HG03469 (cell line): ENCODE measurements at regions not wholly inside any gene's neighbourhood (a gene's known extent, or its start where the extent isn't known, plus 50 kb on each side); places are given as distances from the start of the nearest gene placed in this dataset.
A peak's percentile ranks its signal among the peaks of the same experiment; 100 is the strongest.
"Not testable (repeated sequence)": the region's sequence is repeated elsewhere in the genome, so short reads cannot be mapped to it uniquely, and the experiment has no call there.

ENCODE experiments used
- ATAC-seq: cut with Tn5 transposase; IDR thresholded peaks from one replicate; pipeline ENCODE4 v1.9.1; 2021; ENCODE audit warnings: mild to moderate bottlenecking, moderate library complexity, moderate number of reproducible peaks; ENCODE audit not compliant: unreplicated experiment

DNA sequence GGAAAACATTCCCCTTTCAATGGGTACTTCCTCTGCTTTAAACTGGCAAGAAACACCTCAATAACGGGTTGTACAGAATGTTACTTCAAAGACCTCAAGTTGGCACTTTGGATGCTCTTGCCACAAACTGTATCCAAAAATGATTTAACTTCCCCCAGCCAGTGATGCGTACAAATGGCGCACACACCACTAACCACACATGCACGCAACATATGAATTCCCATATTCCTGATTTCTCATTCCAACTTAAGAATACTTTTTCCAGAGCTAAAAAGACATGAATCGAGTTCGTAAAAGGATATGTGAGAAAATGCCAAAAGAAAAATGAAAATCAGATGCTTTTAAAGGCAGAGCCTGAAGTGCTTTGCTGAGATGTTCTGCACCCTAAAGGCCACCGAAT lies 388.0 kb upstream of the PIK3R1 start:
- ATAC-seq = no peak

GRCh38 chr5:67824852-67825251 lies 390.7 kb upstream of the PIK3R1 start:
- ATAC-seq = no peak

DNA sequence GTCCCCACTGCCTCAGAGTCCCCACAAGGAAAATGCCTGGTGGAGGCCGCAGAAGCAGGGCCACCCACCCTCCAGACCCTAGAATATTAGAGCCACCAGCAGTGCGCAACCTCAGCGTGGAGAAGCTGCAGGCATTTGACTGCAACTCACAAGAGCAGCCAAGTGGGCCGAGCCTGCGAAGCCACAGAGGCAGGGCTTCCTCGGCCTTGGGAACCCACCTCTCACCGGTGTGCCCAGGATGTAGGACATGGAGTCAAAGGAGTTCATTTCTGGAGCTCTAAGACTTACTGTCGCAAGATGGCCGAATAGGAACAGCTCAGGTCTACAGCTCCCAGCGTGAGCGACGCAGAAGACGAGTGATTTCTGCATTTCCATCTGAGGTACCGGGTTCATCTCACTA lies 397.9 kb upstream of the PIK3R1 start:
- ATAC-seq = no peak

GRCh38 chr5:67816456-67816855 lies 399.1 kb upstream of the PIK3R1 start:
- ATAC-seq = no peak

DNA sequence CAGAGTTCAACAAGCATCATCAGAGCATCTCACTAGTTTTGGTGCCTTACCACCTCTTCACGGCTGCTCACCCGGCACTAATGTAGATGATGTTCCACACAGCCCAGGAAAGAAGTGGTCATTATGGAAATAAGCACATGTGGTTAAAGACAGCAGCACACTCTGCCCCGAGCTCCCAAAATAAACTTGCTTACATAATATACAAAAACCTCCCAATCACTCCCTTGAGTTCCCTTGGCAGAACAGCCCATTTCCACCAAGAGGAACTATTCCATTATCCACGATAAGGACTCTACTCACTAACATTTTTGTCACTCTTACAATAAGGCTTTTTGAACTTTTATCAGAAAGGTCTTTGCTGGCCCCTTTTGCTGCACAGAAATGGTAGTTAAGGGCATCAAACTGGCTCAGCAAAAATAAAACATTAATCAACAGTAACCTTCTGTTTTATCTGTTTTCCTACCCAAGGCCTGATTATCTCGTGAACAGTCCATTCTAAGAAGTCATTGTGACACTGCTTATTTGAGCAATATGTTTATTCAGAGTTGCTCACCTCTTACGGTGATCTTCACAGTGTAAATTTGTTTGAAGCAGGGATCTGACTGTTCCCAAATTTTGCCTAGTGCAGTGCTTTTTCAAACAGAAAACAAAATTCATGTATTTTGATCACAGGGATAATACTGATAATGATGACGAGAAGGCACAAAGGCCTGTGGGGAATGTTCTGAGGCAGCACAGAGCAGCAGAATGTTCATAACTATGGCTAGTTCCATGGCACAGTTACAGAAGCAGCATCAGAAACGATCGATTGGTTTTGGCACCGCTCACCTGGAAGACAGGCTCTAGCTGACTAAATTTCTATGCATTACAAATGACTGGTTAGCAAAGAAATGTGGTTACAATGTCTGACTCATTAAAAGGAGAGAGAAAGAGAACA lies 399.8 kb upstream of the PIK3R1 start:
- no peak for ATAC-seq

GRCh38 chr5:67814569-67815311 lies 400.8 kb upstream of the PIK3R1 start:
- no peak for ATAC-seq

DNA sequence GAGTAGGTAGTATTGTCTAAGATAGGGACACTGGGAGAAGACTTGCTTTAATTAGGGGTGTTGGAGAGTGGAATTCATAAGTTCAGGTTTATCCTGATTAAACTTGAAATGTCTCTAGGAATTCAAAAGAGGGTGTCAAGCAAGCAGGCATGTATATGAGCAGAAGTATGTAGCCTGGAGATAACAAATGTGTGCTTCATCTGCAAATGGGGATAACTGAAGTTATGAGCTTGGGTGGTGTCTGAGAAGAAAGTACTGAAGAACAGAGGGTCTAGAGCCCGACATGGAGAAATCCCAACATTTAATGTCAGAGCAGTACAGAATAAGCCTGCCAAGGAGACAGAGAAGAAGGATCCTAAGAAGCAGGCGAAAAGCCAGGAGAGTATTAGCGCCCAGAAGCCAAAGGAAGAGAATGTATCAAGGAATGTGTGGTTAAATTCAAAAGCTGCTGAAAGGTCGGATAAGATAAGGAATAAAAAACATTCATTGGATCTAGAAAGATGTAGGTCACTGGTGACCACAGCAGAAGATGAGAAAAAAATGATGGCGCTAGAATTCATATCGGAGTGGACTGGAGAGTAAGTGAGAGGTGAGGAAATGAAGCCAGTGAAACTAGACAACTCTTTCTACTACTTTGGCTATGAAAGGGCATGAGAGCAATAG lies 401.5 kb upstream of the PIK3R1 start:
- no peak for ATAC-seq

DNA sequence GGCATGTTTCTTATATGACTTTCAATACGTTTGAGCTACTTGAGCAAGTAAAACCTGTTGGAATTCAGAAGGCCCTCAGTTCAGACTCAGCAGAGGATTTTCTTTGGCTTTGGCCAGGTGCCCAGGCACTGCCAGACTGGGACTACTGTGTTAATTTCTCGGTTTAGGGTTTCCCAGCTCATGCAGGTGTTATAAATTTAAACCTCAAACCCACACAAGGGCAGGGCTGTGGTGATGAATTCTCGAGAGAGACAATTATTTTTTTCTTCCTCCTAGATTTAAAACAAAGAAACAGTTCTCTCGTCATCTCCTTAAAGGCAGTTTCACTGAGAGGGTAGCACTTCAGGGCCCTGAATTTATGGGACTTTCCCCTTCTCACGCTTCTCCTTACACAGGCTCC lies 406.0 kb upstream of the PIK3R1 start:
- ATAC-seq = peak; percentile 48

DNA sequence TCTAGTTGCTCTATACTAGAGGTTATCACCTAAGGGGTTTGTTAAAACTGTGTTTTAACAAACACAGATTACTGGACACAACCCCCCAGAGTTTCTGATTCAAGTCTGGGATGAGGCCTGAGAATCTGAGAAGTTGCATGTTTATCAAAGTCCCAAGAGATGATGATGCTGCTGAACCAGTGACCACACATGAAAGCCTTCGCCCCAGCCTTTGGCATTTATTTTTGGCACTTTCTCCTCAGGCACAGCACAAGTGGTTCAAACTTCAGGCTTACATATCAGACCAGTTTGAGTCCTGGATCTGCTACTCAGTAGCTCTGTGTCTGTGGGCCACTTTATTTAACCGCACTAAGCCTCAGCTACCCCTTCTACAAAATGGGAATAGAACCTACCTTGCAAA lies 407.2 kb upstream of the PIK3R1 start:
- no peak for ATAC-seq

DNA sequence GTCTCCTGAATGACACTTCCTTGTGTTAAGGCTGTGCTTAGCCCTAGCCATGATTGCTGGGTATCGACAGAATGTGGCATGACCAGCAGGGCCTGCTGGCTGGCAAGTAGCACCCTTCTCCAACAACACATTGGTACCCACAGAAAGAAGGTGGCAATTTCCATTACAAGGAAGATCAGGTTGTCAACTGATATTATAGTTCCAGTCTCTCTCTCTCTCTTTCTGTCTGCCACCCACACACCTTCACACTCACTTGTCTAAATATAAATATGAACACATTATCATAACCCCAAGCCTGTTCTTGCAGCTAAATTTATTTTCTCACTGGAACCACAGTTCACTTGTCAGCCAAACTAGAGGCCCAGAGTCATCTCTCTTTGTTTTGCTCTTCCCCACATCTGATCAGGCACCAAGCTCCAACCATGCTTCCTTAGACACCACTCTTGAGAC lies 408.1 kb upstream of the PIK3R1 start:
- peak; percentile 53 for ATAC-seq

- peak; percentile 11 for ATAC-seq
Observed at GRCh38 chr5:67806654-67807438, 408.7 kb upstream of the PIK3R1 start.

GRCh38 chr5:67805666-67806348 lies 409.7 kb upstream of the PIK3R1 start:
- ATAC-seq = no peak

GRCh38 chr5:67802766-67803165 lies 412.8 kb upstream of the PIK3R1 start:
- ATAC-seq = peak; percentile 41

GRCh38 chr5:67799732-67800234 lies 415.8 kb upstream of the PIK3R1 start:
- no peak for ATAC-seq

- not testable (repeated sequence) for ATAC-seq
Observed at GRCh38 chr5:67798470-67798869, 417.1 kb upstream of the PIK3R1 start.

DNA sequence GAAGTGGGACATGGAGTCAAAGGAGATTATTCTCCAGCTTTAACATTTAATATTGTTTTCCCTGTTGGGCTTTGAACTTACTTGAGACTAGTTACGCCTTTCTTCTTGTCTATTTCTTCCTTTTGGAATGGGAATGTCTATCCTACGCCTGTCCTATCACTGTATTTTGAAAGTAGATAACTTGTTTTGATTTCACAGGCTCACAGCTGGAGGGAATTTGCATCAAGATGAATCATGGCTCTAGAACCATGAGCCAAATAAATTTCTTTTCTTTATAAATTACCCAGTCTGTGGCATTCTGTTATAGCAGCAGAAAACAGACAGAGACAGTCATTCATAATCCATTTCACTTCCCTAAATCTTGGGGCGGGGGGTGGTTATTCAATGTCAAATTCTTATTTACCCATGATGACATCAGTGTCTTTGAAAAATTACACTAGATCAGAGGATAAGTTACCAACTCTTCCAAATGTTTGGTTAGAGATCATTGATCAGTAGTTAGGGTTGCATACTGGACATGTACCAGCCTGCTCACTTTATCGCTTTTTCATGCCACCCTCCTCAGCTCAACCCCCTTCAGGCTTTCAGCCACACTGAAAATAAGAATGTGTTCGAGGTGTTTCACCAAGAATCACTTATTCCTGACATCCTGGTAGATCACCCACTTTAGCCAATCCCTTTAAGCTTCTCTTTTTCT lies 419.6 kb upstream of the PIK3R1 start:
- ATAC-seq = no peak

GRCh38 chr5:67793966-67794365 lies 421.6 kb upstream of the PIK3R1 start:
- no peak for ATAC-seq

DNA sequence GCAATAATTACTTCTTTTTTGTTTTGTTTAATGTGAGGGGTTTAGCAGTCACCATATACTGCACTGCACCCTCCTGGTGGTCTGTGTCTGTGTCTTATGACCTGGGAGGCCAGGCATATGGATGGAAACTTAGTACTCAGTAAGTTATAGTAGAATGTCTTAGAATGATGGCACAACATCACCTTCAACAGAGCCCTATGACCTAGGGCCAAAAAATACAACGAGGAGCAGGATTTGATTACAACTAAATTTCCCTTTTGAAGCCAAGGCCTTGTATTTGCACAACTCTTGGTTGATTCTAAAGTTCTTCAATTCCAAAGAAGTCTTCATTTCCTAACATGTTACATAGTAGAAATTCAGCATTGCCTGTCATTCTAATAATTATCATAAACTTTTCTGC lies 422.1 kb upstream of the PIK3R1 start:
- ATAC-seq = no peak

DNA sequence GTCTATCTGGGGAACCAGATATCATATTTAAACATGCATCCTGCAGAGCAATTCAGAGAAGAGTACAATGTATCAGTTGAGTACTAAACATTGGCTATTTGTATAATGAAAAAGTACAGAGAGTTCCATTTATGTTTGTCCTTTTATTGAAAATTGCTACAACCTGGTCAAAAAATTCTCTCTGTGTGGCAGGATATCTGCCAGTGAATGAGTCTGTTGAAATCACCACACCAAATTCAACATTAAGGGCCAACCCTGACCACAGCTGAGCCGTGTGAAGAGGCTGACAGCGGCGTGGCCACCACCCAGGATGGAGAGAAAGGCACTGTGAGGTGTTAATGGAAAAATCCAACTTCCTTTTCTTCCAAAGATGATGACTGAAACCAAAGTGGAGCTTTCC lies 422.7 kb upstream of the PIK3R1 start:
- ATAC-seq = no peak
